IMR-90 (cell line): ENCODE measurements at regions not wholly inside any gene's neighbourhood (a gene's known extent, or its start where the extent isn't known, plus 50 kb on each side); places are given as distances from the start of the nearest gene placed in this dataset.

Experiments
- ATAC-seq: fragments of 200-7000 bp; cut with Tn5 transposase; 2 replicates; pipeline ENCODE4 v1.9.1; 2020; ENCODE audit warnings: low read depth, mild to moderate bottlenecking, moderate library complexity
- BruUV-seq: library from RNA; stranded (reverse); fragments of 400-500 nt; replicated peaks from 2 replicates; lab custom pipeline; 2021; lab: Mats Ljungman, UMichigan
- CTCF ChIA-PET: fragments of 300-600 bp; formaldehyde crosslinking; extraction: SDS; loops from one replicate; lab custom pipeline; 2021; ENCODE audit warnings: antibody characterized with exemption; lab: Yijun Ruan, JAX
- POLR2A ChIA-PET: fragments of 300-600 bp; sonication (Branson Sonifier 250); formaldehyde crosslinking; loops from one replicate; lab custom pipeline; 2022; ENCODE audit warnings: antibody characterized with exemption; ENCODE audit not compliant: unreplicated experiment; lab: Charles Lee
- DNase-seq: peaks from one replicate; pipeline ENCODE4 v3.0.0; 2013
- H2AFZ ChIP-seq: replicated peaks from 2 replicates; pipeline ENCODE3; 2013; ENCODE audit warnings: low read length, mild to moderate bottlenecking; ENCODE audit not compliant: poor library complexity
- H2AK5ac ChIP-seq: 2 replicates; pipeline ENCODE4 v1.6.1; 2013; ENCODE audit warnings: low read depth, low read length, inconsistent platforms
- H2AK9ac ChIP-seq: replicated peaks from 2 replicates; pipeline ENCODE3; 2013; ENCODE audit warnings: mild to moderate bottlenecking, low read depth, low read length, moderate library complexity; ENCODE audit not compliant: poor library complexity
- H2BK120ac ChIP-seq: 2 replicates; pipeline ENCODE4 v1.6.1; 2013; ENCODE audit warnings: low read depth, low read length, inconsistent platforms
- H2BK15ac ChIP-seq: 3 replicates; pipeline ENCODE4 v1.6.1; 2013; ENCODE audit warnings: low read depth, low read length, inconsistent platforms
- H2BK20ac ChIP-seq: 2 replicates; pipeline ENCODE4 v1.6.1; 2013; ENCODE audit warnings: low read depth, mild to moderate bottlenecking, inconsistent platforms, low read length, moderate library complexity
- H2BK5ac ChIP-seq: 2 replicates; pipeline ENCODE4 v1.6.1; 2013; ENCODE audit warnings: mild to moderate bottlenecking, low read depth, low read length, inconsistent platforms; ENCODE audit not compliant: poor library complexity, severe bottlenecking
- H3K14ac ChIP-seq: replicated peaks from 2 replicates; pipeline ENCODE4 v1.6.1; 2013; ENCODE audit warnings: low read depth, low read length, inconsistent platforms
- H3K18ac ChIP-seq: 2 replicates; pipeline ENCODE4 v1.6.1; 2013; ENCODE audit warnings: low read depth, low read length, control low read depth
- H3K23ac ChIP-seq: 2 replicates; pipeline ENCODE4 v1.6.1; 2013; ENCODE audit warnings: low read depth, low read length, inconsistent platforms
- H3K27ac ChIP-seq: 2 replicates; pipeline ENCODE4 v1.5.1; 2013; ENCODE audit warnings: mild to moderate bottlenecking, control low read depth, low read length; ENCODE audit not compliant: insufficient read depth
- H3K27me3 ChIP-seq: 2 replicates; pipeline ENCODE4 v1.6.1; 2013; ENCODE audit warnings: low read length; ENCODE audit not compliant: control insufficient read depth, insufficient read depth
- H3K36me3 ChIP-seq: 2 replicates; pipeline ENCODE4 v1.6.1; 2013; ENCODE audit warnings: low read length, mixed read lengths; ENCODE audit not compliant: control insufficient read depth, insufficient read depth
- H3K4ac ChIP-seq: 2 replicates; pipeline ENCODE4 v1.6.1; 2013; ENCODE audit warnings: low read depth, low read length, inconsistent platforms
- H3K4me1 ChIP-seq: 2 replicates; pipeline ENCODE4 v1.6.1; 2013; ENCODE audit warnings: low read length, mixed read lengths; ENCODE audit not compliant: control insufficient read depth, insufficient read depth
- H3K4me2 ChIP-seq: 2 replicates; pipeline ENCODE4 v1.6.1; 2013; ENCODE audit warnings: low read depth, mild to moderate bottlenecking, control low read depth, low read length, moderate library complexity
- H3K4me3 ChIP-seq: 2 replicates; pipeline ENCODE4 v1.5.1; 2013; ENCODE audit warnings: low read depth, mild to moderate bottlenecking, control low read depth, low read length, moderate library complexity; ENCODE audit not compliant: insufficient read depth
- H3K56ac ChIP-seq: 2 replicates; pipeline ENCODE4 v1.6.1; 2013; ENCODE audit warnings: low read length, inconsistent platforms; ENCODE audit not compliant: insufficient read depth; ENCODE audit errors: extremely low read depth
- H3K79me1 ChIP-seq, 2 experiments: 2 replicates each; pipeline ENCODE4 v1.6.1; 2013; ENCODE audit warnings: low read length in 2 of 2, inconsistent platforms in 1 of 2, low read depth in 1 of 2
- H3K9ac ChIP-seq: 2 replicates; pipeline ENCODE4 v1.6.1; 2013; ENCODE audit warnings: low read depth, low read length, control low read depth
- H3K9me1 ChIP-seq: 2 replicates; pipeline ENCODE4 v1.6.1; 2013; ENCODE audit warnings: low read length, inconsistent platforms; ENCODE audit not compliant: insufficient read depth
- H3K9me3 ChIP-seq: 2 replicates; pipeline ENCODE4 v1.6.1; 2013; ENCODE audit warnings: low read length; ENCODE audit not compliant: control insufficient read depth, insufficient read depth
- H4K20me1 ChIP-seq: 2 replicates; pipeline ENCODE4 v1.6.1; 2013; ENCODE audit warnings: low read length, inconsistent platforms; ENCODE audit not compliant: insufficient read depth
- H4K5ac ChIP-seq: 2 replicates; pipeline ENCODE4 v1.6.1; 2013; ENCODE audit warnings: mild to moderate bottlenecking, low read depth, low read length, control low read depth
- H4K8ac ChIP-seq, 2 experiments: 2 replicates each; pipeline ENCODE4 v1.6.1; 2013; ENCODE audit warnings: low read depth in 2 of 2, low read length in 2 of 2, control low read depth in 1 of 2, inconsistent platforms in 1 of 2
- H4K91ac ChIP-seq: 2 replicates; pipeline ENCODE4 v1.6.1; 2013; ENCODE audit warnings: low read depth, low read length, inconsistent platforms; ENCODE audit not compliant: insufficient read depth
- BHLHE40 ChIP-seq: fragments of 150-350 bp; IDR thresholded peaks from 2 replicates; pipeline ENCODE4 v1.6.1; 2016; ENCODE audit warnings: mild to moderate bottlenecking, low read depth, low read length
- CEBPB ChIP-seq: IDR thresholded peaks from 2 replicates; pipeline ENCODE4 v1.6.1; 2012; ENCODE audit warnings: low read depth, low read length, improper control_type of control experiment
- CHD1 ChIP-seq: IDR thresholded peaks from 2 replicates; pipeline ENCODE4 v1.6.1; 2012; ENCODE audit warnings: low read depth, low read length, improper control_type of control experiment
- MAFK ChIP-seq: IDR thresholded peaks from 2 replicates; pipeline ENCODE4 v1.6.1; 2012; ENCODE audit warnings: low read depth, low read length, improper control_type of control experiment
- MAZ ChIP-seq: IDR thresholded peaks from 2 replicates; pipeline ENCODE4 v1.6.1; 2012; ENCODE audit warnings: low read depth, mild to moderate bottlenecking, low read length, improper control_type of control experiment, moderate library complexity, borderline replicate concordance
- MXI1 ChIP-seq: IDR thresholded peaks from 2 replicates; pipeline ENCODE4 v1.6.1; 2012; ENCODE audit warnings: low read depth, mild to moderate bottlenecking, low read length, moderate library complexity, borderline replicate concordance
- NFE2L2 ChIP-seq: fragments of 150-350 bp; IDR thresholded peaks from 2 replicates; pipeline ENCODE4 v1.6.1; 2016; ENCODE audit warnings: low read depth, mild to moderate bottlenecking, low read length
- RAD21 ChIP-seq: IDR thresholded peaks from 2 replicates; pipeline ENCODE4 v1.6.1; 2012; ENCODE audit warnings: low read length, improper control_type of control experiment
- RCOR1 ChIP-seq: IDR thresholded peaks from 2 replicates; pipeline ENCODE4 v1.6.1; 2012; ENCODE audit warnings: mild to moderate bottlenecking, low read length, improper control_type of control experiment; ENCODE audit not compliant: insufficient replicate concordance
- RFX5 ChIP-seq: IDR thresholded peaks from 2 replicates; pipeline ENCODE4 v1.8.0; 2012; ENCODE audit warnings: low read depth, mild to moderate bottlenecking, low read length, moderate library complexity
- SMC3 ChIP-seq: fragments of 150-350 bp; IDR thresholded peaks from 2 replicates; pipeline ENCODE4 v1.6.1; 2016; ENCODE audit warnings: low read depth, mild to moderate bottlenecking, antibody characterized with exemption, low read length, moderate library complexity
- WGBS, 2 experiments: methylation state at CpG; one replicate each; pipeline versions ENCODE4 v1.1.5 to v1.1.7; 2013; ENCODE audit warnings: missing lambda C conversion rate in 2 of 2; ENCODE audit not compliant: insufficient read length in 1 of 2; ENCODE audit errors: extremely low coverage in 2 of 2; 5-methylcytosine and 5-hydroxymethylcytosine counted together
- dilution Hi-C: fragments of 300-500 bp; cut with HindIII; formaldehyde crosslinking; loops from one replicate; pipeline ENCODE4 v1.14.3; 2018; ENCODE audit warnings: low sequenced_read_pairs; ENCODE audit not compliant: unreplicated experiment
- in situ Hi-C: fragments of 300-500 bp; cut with MboI; formaldehyde crosslinking; loops from 3 replicates; pipeline ENCODE4 v1.14.3; 2019; ENCODE audit warnings: low sequenced_read_pairs, inconsistent platforms, mixed read lengths
- intact Hi-C: fragments of 100-400 bp; cut with micrococcal nuclease; formaldehyde crosslinking; loops from 2 replicates; pipeline ENCODE4 v1.10.0; 2022
- TF ChIP-seq, protein P1 (sequence below): conservative IDR thresholded peaks from 2 replicates; pipeline ENCODE4 v1.5.1; 2012; ENCODE audit warnings: mild to moderate bottlenecking, low read depth, low read length, improper control_type of control experiment

DNA sequence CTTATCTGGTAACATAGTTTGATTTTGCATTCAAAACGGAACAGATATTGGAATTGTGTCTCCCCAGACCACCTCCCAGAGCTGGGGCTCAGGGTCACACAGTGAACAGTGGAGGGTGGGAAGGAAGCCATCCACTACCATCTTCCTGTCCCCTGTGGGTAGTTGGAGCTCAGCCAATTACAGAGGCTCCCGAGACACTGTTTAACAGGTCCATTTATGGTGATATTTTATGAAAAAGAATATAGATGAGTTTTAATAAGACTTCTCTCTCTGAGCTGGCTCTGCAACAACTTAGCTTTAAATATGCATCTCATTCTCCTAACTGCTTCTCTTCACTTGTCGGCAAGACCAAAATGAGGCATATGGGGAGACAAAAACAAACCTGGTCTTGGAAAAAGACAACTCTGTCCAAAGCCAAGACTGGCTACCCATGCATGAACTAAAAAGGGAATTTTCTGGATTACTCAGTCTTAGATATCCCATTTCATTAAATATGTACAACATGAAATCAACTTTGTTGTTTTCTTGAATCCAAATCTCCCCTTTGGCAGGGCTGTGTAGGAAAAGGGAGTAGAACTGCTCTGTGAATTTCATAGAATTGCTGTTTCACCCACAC, 83.8 kb upstream of the HOXC13 start:
- Histone ChIP-seq H3K9me1 (no peaks in the 10 kb centered on the region), H3K79me1 (no peaks in the 10 kb centered on the region), H4K8ac (no peak overlapping the region), H3K14ac (no peak overlapping the region), H3K4ac (no peak overlapping the region), H4K20me1 (no peaks in the 10 kb centered on the region), H3K36me3 (no peaks in the 10 kb centered on the region), H2AK5ac (no peak overlapping the region), H3K56ac (no peak overlapping the region), H2BK120ac (no peak overlapping the region), H3K4me3 (no peak overlapping the region), H2BK20ac (no peak overlapping the region), H3K4me1 (no peaks in the 10 kb centered on the region), H3K27ac (no peak overlapping the region), H2AK9ac (no peak overlapping the region), H2BK5ac (no peak overlapping the region), H3K4me2 (no peak overlapping the region), H3K9me3 (no peaks in the 10 kb centered on the region), H4K5ac (no peak overlapping the region), H4K91ac (no peak overlapping the region), H3K23ac (no peak overlapping the region), H2BK15ac (no peak overlapping the region), H2AFZ (no peak overlapping the region), H3K27me3 (peaks cover 16% of the 10 kb centered on the region), H3K18ac (no peak overlapping the region), H3K9ac (no peak overlapping the region)
- ATAC-seq (no peak), DNase-seq (no peak)
- in situ Hi-C loops (no loop called here), dilution Hi-C loops (no loop called here), intact Hi-C loops (no loop called here)
- ChIA-PET POLR2A (no interaction called here), CTCF (no interaction called here)
- no TSS peak for BruUV-seq
- 17% methylated on average over 1 of the region's 3 CpGs; no CpG with 5 or more reads in 1 of the 2 experiments for WGBS, 2 experiments
- TF ChIP-seq NFE2L2: no peak
- TF ChIP-seq CEBPB: no peak
- TF ChIP-seq MAZ: no peak
- no peak for TF ChIP-seq CHD1
- TF ChIP-seq, protein P1, sequence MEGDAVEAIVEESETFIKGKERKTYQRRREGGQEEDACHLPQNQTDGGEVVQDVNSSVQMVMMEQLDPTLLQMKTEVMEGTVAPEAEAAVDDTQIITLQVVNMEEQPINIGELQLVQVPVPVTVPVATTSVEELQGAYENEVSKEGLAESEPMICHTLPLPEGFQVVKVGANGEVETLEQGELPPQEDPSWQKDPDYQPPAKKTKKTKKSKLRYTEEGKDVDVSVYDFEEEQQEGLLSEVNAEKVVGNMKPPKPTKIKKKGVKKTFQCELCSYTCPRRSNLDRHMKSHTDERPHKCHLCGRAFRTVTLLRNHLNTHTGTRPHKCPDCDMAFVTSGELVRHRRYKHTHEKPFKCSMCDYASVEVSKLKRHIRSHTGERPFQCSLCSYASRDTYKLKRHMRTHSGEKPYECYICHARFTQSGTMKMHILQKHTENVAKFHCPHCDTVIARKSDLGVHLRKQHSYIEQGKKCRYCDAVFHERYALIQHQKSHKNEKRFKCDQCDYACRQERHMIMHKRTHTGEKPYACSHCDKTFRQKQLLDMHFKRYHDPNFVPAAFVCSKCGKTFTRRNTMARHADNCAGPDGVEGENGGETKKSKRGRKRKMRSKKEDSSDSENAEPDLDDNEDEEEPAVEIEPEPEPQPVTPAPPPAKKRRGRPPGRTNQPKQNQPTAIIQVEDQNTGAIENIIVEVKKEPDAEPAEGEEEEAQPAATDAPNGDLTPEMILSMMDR: no peak
- no peak for TF ChIP-seq RFX5
- TF ChIP-seq BHLHE40: no peak
- TF ChIP-seq SMC3: no peak
- TF ChIP-seq MXI1: no peak
- TF ChIP-seq RCOR1: no peak
- no peak for TF ChIP-seq RAD21
- no peak for TF ChIP-seq MAFK
